GM13976 (cell line): ENCODE measurements at regions not wholly inside any gene's neighbourhood (a gene's known extent, or its start where the extent isn't known, plus 50 kb on each side); places are given as distances from the start of the nearest gene placed in this dataset.
"Not testable (repeated sequence)": the region's sequence is repeated elsewhere in the genome, so short reads cannot be mapped to it uniquely, and the experiment has no call there.

Experiments used
- DNase-seq: peaks from one replicate; pipeline ENCODE4 v3.0.0; 2012; ENCODE audit warnings: low spot score
- in situ Hi-C: fragments of 300-500 bp; cut with MboI; formaldehyde crosslinking; loops from one replicate; pipeline ENCODE4 v1.12.0; 2022; ENCODE audit warnings: low sequenced_read_pairs, mixed read lengths, inconsistent platforms; ENCODE audit not compliant: unreplicated experiment
- TF ChIP-seq, protein P1 (sequence below): IDR thresholded peaks from 2 replicates; pipeline ENCODE4 v1.5.1; 2012; ENCODE audit warnings: borderline replicate concordance, mild to moderate bottlenecking; ENCODE audit not compliant: insufficient read depth; ENCODE audit errors: extremely low read depth, missing control alignments, control extremely low read depth

DNA sequence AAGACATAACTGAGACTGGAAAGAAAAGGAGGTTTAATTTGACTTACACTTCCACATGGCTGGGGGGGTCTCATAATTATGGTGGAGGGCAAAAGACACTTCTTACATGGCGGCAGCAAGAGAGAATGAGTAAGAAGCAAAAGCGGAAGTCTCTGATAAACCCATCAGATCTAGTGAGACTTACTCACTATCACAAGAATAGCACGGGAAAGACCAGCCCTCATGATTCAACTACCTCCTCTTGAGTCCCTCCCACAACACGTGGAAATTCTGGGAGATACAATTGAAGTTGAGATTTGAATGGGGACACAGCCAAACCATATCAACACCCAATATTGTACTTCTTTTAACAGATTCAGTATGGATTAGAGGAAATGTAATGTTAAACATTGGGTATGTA lies 646.6 kb downstream of the ANKRD50 start:
- TF ChIP-seq, protein P1, sequence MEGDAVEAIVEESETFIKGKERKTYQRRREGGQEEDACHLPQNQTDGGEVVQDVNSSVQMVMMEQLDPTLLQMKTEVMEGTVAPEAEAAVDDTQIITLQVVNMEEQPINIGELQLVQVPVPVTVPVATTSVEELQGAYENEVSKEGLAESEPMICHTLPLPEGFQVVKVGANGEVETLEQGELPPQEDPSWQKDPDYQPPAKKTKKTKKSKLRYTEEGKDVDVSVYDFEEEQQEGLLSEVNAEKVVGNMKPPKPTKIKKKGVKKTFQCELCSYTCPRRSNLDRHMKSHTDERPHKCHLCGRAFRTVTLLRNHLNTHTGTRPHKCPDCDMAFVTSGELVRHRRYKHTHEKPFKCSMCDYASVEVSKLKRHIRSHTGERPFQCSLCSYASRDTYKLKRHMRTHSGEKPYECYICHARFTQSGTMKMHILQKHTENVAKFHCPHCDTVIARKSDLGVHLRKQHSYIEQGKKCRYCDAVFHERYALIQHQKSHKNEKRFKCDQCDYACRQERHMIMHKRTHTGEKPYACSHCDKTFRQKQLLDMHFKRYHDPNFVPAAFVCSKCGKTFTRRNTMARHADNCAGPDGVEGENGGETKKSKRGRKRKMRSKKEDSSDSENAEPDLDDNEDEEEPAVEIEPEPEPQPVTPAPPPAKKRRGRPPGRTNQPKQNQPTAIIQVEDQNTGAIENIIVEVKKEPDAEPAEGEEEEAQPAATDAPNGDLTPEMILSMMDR, result no peak
- in situ Hi-C loops, result no loop called here
- DNase-seq, result no peak

DNA sequence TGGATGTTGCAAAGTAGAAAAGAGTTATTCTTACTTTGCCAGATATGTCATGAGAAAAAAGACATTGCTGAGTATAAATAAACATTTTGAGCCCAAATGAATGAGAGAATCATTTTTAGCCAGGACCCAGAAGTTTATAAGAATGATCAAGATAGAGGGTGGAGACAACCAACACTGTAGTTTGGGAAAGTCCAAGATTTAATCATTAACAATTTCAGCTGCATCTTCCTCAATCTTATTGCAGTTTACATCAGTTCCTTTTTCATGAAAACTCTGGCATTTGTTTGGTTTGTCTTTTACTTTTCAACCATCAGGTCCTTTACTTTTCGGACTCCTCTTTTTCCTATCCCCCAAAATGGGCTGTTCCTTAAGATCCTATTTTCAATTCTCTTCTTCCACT lies 645.9 kb downstream of the ANKRD50 start:
- DNase-seq, result no peak
- TF ChIP-seq, protein P1, result no peak
- in situ Hi-C loops, result no loop called here

DNA sequence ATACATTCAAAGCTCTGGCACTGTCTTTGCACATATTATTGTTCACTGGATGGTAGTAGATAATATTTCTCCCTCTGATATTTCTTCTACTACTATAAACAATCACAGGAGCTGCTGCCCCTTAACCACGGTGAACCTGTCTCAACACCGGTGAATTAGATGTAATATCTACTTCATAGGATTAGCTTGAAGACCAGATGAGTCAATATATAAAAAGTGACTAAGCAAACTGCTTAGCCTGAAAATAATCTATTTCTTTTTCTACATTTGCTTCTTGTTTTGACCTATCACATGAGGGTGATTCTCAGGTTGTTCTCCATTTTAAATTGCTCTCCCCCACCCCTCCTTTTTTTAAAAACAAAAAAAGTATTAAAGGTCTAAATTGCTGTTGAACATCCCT lies 645.5 kb downstream of the ANKRD50 start:
- TF ChIP-seq, protein P1, result no peak

DNA sequence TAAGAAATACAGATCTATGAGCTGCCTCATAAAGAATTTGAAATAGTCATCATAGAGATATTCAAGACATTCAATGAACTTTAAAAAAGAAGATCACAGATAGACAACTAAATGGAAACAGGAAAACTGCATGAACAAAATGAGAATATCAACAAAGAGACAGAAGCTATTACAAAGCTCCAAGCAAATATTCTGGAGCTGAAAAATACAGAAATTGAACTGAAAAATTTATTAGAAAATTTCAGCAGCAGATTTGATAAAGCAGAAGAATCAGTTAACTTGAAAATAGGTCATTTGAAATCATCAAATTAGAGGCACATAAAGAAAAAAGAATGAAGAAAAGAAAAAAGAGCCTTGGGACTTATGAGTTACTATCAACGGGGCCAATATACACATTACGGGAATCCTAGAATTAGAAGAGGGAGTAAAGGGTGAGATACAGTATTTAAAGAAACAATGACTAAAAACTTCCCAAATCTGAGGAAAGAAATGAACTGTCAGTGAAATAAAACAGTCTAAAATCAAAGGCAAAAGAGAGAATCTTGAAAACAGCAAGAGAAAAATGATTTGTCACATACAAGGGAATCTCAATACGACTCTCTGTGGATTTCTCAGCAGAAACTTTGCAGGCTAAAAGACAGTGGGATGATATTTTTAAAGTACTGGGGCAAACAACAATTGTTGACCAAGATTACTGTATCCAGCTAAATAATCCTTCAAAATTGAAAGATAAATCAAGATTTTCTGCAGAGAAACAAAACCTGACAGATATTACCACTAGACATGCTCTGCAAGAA lies 641.6 kb downstream of the ANKRD50 start:
- TF ChIP-seq, protein P1, result no peak
- in situ Hi-C loops, result no loop called here
- no peak for DNase-seq

More for the DNA sequence above, 645.5 kb downstream of the ANKRD50 start:
- no peak for DNase-seq
- in situ Hi-C loops, result no loop called here

DNA sequence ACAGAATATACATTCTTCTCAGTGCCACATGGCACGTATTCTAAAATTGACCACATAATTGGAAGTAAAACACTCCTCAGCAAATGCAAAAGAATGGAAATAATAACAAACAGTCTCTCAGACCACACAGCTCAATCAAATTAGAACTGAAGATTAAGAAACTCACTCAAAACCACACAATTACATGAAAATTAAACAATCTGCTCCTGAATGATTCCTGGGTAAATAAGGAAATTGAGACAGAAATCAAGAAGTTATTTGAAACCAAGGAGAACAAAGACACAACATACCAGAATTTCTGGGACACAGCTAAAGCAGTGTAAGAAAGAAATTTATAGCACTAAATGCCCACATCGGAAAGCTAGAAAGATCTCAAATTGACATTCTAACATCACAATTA lies 637.3 kb downstream of the ANKRD50 start:
- DNase-seq, in situ Hi-C loops: not testable (repeated sequence)

GRCh38 chr4:124079174-124079780 lies 633.3 kb downstream of the ANKRD50 start:
- no peak for DNase-seq
- in situ Hi-C loops, result no loop called here
- TF ChIP-seq, protein P1, result no peak

DNA sequence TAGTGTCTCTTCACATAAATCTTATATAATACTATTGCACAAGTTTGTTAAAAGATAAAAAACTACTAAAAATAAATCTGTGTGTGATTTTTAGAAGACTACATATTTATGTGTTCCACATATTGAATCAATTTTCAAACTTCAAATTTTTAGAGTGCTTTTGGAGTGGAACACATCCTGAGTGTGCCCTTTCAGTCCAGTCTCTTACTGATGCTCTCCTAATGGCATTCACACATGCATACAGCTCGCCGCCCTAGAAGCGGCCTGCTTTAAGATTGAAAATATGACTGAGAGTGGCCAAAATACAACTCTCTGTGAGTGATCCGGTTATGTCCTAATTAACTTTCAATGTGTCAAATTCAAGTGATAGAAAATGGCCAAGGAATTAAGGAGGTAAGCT lies 628.8 kb downstream of the ANKRD50 start:
- TF ChIP-seq, protein P1, result no peak
- no peak for DNase-seq
- in situ Hi-C loops, result no loop called here
